Erythroblast (primary cell): ENCODE measurements at regions not wholly inside any gene's neighbourhood (a gene's known extent, or its start where the extent isn't known, plus 50 kb on each side); places are given as distances from the start of the nearest gene placed in this dataset.

Source experiments
- GATA1 ChIP-seq: IDR thresholded peaks from 2 replicates; pipeline ENCODE4 v1.6.1; 2011; ENCODE audit warnings: low read depth, mild to moderate bottlenecking, control low read depth, low read length, moderate library complexity
- POLR2A ChIP-seq: IDR thresholded peaks from 2 replicates; pipeline ENCODE4 v1.6.1; 2011; ENCODE audit warnings: mild to moderate bottlenecking, low read length

DNA sequence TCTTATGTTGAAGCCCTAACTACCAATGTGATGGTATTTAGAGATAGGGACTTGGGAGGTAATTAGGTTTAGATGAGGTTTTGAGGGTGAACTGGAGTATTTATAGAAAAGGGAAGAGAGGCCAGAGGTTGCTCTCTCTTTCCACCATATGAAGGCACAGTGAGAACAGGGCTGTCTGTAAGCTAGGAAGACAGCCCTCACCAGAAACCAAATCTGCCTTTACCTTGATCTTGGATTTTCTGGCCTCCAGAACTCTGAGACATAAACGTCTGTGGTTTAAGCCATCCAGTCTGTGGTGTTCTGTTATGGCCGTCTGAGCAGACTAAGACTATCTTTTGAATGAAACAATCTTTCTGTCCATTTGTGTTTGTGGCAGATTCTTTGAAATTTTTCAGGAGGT, 223.7 kb downstream of the PDHA2 start:
- no peak for TF ChIP-seq POLR2A
- no peak for TF ChIP-seq GATA1
